Endothelial cell (in vitro differentiated cells): ENCODE measurements at regions not wholly inside any gene's neighbourhood (a gene's known extent, or its start where the extent isn't known, plus 50 kb on each side); places are given as distances from the start of the nearest gene placed in this dataset.
A peak's percentile ranks its signal among the peaks of the same experiment; 100 is the strongest.
"Not testable (repeated sequence)": the region's sequence is repeated elsewhere in the genome, so short reads cannot be mapped to it uniquely, and the experiment has no call there.

Source experiments
- DNase-seq: peaks from one replicate; pipeline ENCODE4 v3.0.0; 2021; ENCODE audit warnings: low spot score
- H3K27ac Mint-ChIP-seq: one replicate; pipeline ENCODE4 v1.8.0; 2021; ENCODE audit warnings: mixed read lengths, inconsistent platforms; ENCODE audit not compliant: unreplicated experiment
- H3K27me3 Mint-ChIP-seq: one replicate; pipeline ENCODE4 v1.8.0; 2021; ENCODE audit warnings: mild to moderate bottlenecking, moderate library complexity, mixed read lengths, inconsistent platforms; ENCODE audit not compliant: unreplicated experiment
- H3K36me3 Mint-ChIP-seq: one replicate; pipeline ENCODE4 v1.8.0; 2021; ENCODE audit warnings: mild to moderate bottlenecking, low read depth, mixed read lengths, inconsistent platforms; ENCODE audit not compliant: unreplicated experiment
- H3K4me1 Mint-ChIP-seq: one replicate; pipeline ENCODE4 v1.8.0; 2021; ENCODE audit warnings: mild to moderate bottlenecking, mixed read lengths, inconsistent platforms; ENCODE audit not compliant: unreplicated experiment
- H3K4me3 Mint-ChIP-seq: one replicate; pipeline ENCODE4 v1.8.0; 2021; ENCODE audit warnings: mild to moderate bottlenecking, mixed read lengths, inconsistent platforms; ENCODE audit not compliant: unreplicated experiment
- H3K9me3 Mint-ChIP-seq: one replicate; pipeline ENCODE4 v1.8.0; 2021; ENCODE audit warnings: mixed read lengths, inconsistent platforms; ENCODE audit not compliant: unreplicated experiment
- CTCF ChIP-seq: fragments of 200-600 bp; sonication (generic); IDR thresholded peaks from one replicate; pipeline ENCODE4 v1.5.0; 2021; ENCODE audit warnings: antibody characterized with exemption; ENCODE audit not compliant: unreplicated experiment

- no peak for TF ChIP-seq CTCF
- no peaks in the 10 kb centered on the region for H3K36me3 Mint-ChIP-seq
- peak overlapping the region; percentile 56 for H3K4me3 Mint-ChIP-seq
- no peak for DNase-seq
- H3K9me3 Mint-ChIP-seq = no peaks in the 10 kb centered on the region
- no peaks in the 10 kb centered on the region for H3K4me1 Mint-ChIP-seq
- peaks cover 2% of the 10 kb centered on the region for H3K27me3 Mint-ChIP-seq
- H3K27ac Mint-ChIP-seq = no peak overlapping the region
These were observed 438.9 kb upstream of the ZNF337 start for GRCh38 chr20:26135325-26136110.

- Mint-ChIP-seq H3K9me3 (no peaks in the 10 kb centered on the region), H3K27ac (no peak overlapping the region), H3K27me3 (peaks cover 2% of the 10 kb centered on the region), H3K36me3 (no peaks in the 10 kb centered on the region), H3K4me1 (no peaks in the 10 kb centered on the region), H3K4me3 (no peak overlapping the region)
- DNase-seq = no peak
- no peak for TF ChIP-seq CTCF
These were observed 438.0 kb upstream of the ZNF337 start for GRCh38 chr20:26134606-26135005.

GRCh38 chr20:26133794-26134193, 437.1 kb upstream of the ZNF337 start:
- H3K4me1 Mint-ChIP-seq, H3K9me3 Mint-ChIP-seq, H3K27me3 Mint-ChIP-seq, H3K27ac Mint-ChIP-seq, DNase-seq, H3K4me3 Mint-ChIP-seq, H3K36me3 Mint-ChIP-seq: not testable (repeated sequence)

GRCh38 chr20:26120920-26121319, 424.3 kb upstream of the ZNF337 start:
- not testable (repeated sequence) for H3K27ac Mint-ChIP-seq, H3K27me3 Mint-ChIP-seq, H3K9me3 Mint-ChIP-seq

GRCh38 chr20:26094498-26094897, 397.8 kb upstream of the ZNF337 start:
- not testable (repeated sequence) for H3K27me3 Mint-ChIP-seq, H3K4me3 Mint-ChIP-seq, H3K36me3 Mint-ChIP-seq, H3K27ac Mint-ChIP-seq, H3K4me1 Mint-ChIP-seq, DNase-seq, H3K9me3 Mint-ChIP-seq

More at GRCh38 chr20:26120920-26121319, 424.3 kb upstream of the ZNF337 start:
- not testable (repeated sequence) for H3K4me3 Mint-ChIP-seq, H3K36me3 Mint-ChIP-seq, H3K4me1 Mint-ChIP-seq, DNase-seq

- not testable (repeated sequence) for H3K27ac Mint-ChIP-seq, H3K9me3 Mint-ChIP-seq, H3K27me3 Mint-ChIP-seq, H3K4me1 Mint-ChIP-seq, DNase-seq, H3K4me3 Mint-ChIP-seq, H3K36me3 Mint-ChIP-seq
These were observed 395.3 kb upstream of the ZNF337 start for GRCh38 chr20:26091921-26092320.

- H3K4me3 Mint-ChIP-seq, H3K9me3 Mint-ChIP-seq, H3K4me1 Mint-ChIP-seq, DNase-seq, H3K36me3 Mint-ChIP-seq, H3K27me3 Mint-ChIP-seq, H3K27ac Mint-ChIP-seq: not testable (repeated sequence)
These were observed 389.5 kb upstream of the ZNF337 start for GRCh38 chr20:26086195-26086594.

- DNase-seq, H3K36me3 Mint-ChIP-seq, H3K27ac Mint-ChIP-seq, H3K9me3 Mint-ChIP-seq, H3K4me1 Mint-ChIP-seq, H3K4me3 Mint-ChIP-seq, H3K27me3 Mint-ChIP-seq: not testable (repeated sequence)
These were observed 377.3 kb upstream of the ZNF337 start for GRCh38 chr20:26073972-26074371.

GRCh38 chr20:26059324-26059723, 362.7 kb upstream of the ZNF337 start:
- not testable (repeated sequence) for H3K27ac Mint-ChIP-seq, H3K4me1 Mint-ChIP-seq, H3K4me3 Mint-ChIP-seq, DNase-seq, H3K36me3 Mint-ChIP-seq, H3K27me3 Mint-ChIP-seq, H3K9me3 Mint-ChIP-seq

- H3K4me1 Mint-ChIP-seq, H3K36me3 Mint-ChIP-seq: not testable (repeated sequence)
These were observed 361.8 kb upstream of the ZNF337 start for GRCh38 chr20:26058446-26058845.

More at GRCh38 chr20:26058446-26058845, 361.8 kb upstream of the ZNF337 start:
- DNase-seq, H3K27me3 Mint-ChIP-seq, H3K27ac Mint-ChIP-seq, H3K4me3 Mint-ChIP-seq, H3K9me3 Mint-ChIP-seq: not testable (repeated sequence)
